HCT116 (cell line): ENCODE measurements at regions not wholly inside any gene's neighbourhood (a gene's known extent, or its start where the extent isn't known, plus 50 kb on each side); places are given as distances from the start of the nearest gene placed in this dataset.

ENCODE experiments used
- EGR1 ChIP-seq: IDR thresholded peaks from 2 replicates; pipeline ENCODE4 v1.6.1; 2012; ENCODE audit warnings: low read depth
- EZH2 ChIP-seq: fragments of 200-600 bp; sonication (generic); IDR thresholded peaks from 2 replicates; pipeline ENCODE4 v1.6.1; 2017; ENCODE audit warnings: antibody characterized with exemption, mixed run types
- EZH2phosphoT487 ChIP-seq: fragments of 200-600 bp; IDR thresholded peaks from 2 replicates; pipeline ENCODE4 v1.6.1; 2018; ENCODE audit warnings: antibody characterized with exemption, borderline replicate concordance
- FOSL1 ChIP-seq: IDR thresholded peaks from 2 replicates; pipeline ENCODE4 v1.6.1; 2012; ENCODE audit warnings: low read depth
- JUND ChIP-seq: IDR thresholded peaks from 2 replicates; pipeline ENCODE4 v1.6.1; 2012
- POLR2A ChIP-seq: IDR thresholded peaks from 2 replicates; pipeline ENCODE4 v1.7.0; 2011; ENCODE audit warnings: borderline replicate concordance; ENCODE audit not compliant: insufficient read depth, insufficient read length; ENCODE audit errors: extremely low read depth
- TCF7L2 ChIP-seq: IDR thresholded peaks from 2 replicates; pipeline ENCODE4 v1.7.0; 2011; ENCODE audit warnings: borderline replicate concordance, inconsistent platforms; ENCODE audit not compliant: insufficient read depth, insufficient read length; ENCODE audit errors: extremely low read depth
- TF ChIP-seq, protein P1 (sequence below): IDR thresholded peaks from 2 replicates; pipeline ENCODE4 v1.6.1; 2012; ENCODE audit warnings: low read depth
- TF ChIP-seq, protein P2 (sequence below), 3 experiments: fragments of 200-600 bp in 1 of 3; sonication (generic) in 1 of 3; IDR thresholded peaks in 2 of 3; conservative IDR thresholded peaks in 1 of 3; 2 replicates each; pipeline ENCODE4 v1.5.1; 2012 to 2017; ENCODE audit warnings: low read depth in 2 of 3, low read length in 2 of 3, antibody characterized with exemption in 1 of 3, borderline replicate concordance in 1 of 3, control low read depth in 1 of 3, mild to moderate bottlenecking in 1 of 3, mixed read lengths in 1 of 3, mixed run types in 1 of 3, moderate library complexity in 1 of 3; ENCODE audit not compliant: insufficient read depth in 1 of 3
- TF ChIP-seq, protein P3 (sequence below): IDR thresholded peaks from 2 replicates; pipeline ENCODE4 v1.6.1; 2011; ENCODE audit warnings: mild to moderate bottlenecking, low read length, moderate library complexity; ENCODE audit not compliant: insufficient replicate concordance; ENCODE audit errors: extremely low read depth
- TF ChIP-seq, protein P4 (sequence below): IDR thresholded peaks from 2 replicates; pipeline ENCODE4 v1.6.1; 2012

DNA sequence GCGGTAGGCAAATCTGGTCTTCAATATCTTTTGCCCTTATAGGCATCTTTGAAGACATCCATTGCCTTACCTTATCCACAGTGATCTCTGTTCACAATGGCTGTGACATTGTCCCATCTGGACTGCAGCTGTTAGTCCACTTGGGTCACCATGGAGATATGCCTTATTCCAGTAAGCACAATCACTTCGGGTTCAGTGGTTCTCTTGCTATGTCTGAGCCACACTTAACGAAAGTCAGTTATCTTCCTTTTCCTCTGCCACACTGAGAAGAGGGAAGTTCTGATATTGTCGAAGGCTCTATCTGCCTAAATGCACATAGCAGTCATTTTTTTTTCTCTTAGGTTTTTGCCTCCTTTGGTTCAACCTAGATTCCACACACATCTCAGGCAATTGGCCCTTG is 119.0 kb upstream of the SATB1 start:
- no peak for TF ChIP-seq EGR1
- no peak for TF ChIP-seq EZH2
- TF ChIP-seq, protein P1, sequence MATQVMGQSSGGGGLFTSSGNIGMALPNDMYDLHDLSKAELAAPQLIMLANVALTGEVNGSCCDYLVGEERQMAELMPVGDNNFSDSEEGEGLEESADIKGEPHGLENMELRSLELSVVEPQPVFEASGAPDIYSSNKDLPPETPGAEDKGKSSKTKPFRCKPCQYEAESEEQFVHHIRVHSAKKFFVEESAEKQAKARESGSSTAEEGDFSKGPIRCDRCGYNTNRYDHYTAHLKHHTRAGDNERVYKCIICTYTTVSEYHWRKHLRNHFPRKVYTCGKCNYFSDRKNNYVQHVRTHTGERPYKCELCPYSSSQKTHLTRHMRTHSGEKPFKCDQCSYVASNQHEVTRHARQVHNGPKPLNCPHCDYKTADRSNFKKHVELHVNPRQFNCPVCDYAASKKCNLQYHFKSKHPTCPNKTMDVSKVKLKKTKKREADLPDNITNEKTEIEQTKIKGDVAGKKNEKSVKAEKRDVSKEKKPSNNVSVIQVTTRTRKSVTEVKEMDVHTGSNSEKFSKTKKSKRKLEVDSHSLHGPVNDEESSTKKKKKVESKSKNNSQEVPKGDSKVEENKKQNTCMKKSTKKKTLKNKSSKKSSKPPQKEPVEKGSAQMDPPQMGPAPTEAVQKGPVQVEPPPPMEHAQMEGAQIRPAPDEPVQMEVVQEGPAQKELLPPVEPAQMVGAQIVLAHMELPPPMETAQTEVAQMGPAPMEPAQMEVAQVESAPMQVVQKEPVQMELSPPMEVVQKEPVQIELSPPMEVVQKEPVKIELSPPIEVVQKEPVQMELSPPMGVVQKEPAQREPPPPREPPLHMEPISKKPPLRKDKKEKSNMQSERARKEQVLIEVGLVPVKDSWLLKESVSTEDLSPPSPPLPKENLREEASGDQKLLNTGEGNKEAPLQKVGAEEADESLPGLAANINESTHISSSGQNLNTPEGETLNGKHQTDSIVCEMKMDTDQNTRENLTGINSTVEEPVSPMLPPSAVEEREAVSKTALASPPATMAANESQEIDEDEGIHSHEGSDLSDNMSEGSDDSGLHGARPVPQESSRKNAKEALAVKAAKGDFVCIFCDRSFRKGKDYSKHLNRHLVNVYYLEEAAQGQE: no peak
- no peak for TF ChIP-seq EZH2phosphoT487
- no peak for TF ChIP-seq TCF7L2
- TF ChIP-seq, protein P2, sequence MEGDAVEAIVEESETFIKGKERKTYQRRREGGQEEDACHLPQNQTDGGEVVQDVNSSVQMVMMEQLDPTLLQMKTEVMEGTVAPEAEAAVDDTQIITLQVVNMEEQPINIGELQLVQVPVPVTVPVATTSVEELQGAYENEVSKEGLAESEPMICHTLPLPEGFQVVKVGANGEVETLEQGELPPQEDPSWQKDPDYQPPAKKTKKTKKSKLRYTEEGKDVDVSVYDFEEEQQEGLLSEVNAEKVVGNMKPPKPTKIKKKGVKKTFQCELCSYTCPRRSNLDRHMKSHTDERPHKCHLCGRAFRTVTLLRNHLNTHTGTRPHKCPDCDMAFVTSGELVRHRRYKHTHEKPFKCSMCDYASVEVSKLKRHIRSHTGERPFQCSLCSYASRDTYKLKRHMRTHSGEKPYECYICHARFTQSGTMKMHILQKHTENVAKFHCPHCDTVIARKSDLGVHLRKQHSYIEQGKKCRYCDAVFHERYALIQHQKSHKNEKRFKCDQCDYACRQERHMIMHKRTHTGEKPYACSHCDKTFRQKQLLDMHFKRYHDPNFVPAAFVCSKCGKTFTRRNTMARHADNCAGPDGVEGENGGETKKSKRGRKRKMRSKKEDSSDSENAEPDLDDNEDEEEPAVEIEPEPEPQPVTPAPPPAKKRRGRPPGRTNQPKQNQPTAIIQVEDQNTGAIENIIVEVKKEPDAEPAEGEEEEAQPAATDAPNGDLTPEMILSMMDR (IDR thresholded peaks at IDR 0.05 in 2 of 3, conservative IDR thresholded peaks at IDR 0.05 in 1 of 3; ENCODE audit: borderline replicate concordance in 1 of 3, insufficient read depth in 1 of 3, low read depth in 2 of 3, low read length in 2 of 3): no peak
- TF ChIP-seq FOSL1: no peak
- TF ChIP-seq, protein P3, sequence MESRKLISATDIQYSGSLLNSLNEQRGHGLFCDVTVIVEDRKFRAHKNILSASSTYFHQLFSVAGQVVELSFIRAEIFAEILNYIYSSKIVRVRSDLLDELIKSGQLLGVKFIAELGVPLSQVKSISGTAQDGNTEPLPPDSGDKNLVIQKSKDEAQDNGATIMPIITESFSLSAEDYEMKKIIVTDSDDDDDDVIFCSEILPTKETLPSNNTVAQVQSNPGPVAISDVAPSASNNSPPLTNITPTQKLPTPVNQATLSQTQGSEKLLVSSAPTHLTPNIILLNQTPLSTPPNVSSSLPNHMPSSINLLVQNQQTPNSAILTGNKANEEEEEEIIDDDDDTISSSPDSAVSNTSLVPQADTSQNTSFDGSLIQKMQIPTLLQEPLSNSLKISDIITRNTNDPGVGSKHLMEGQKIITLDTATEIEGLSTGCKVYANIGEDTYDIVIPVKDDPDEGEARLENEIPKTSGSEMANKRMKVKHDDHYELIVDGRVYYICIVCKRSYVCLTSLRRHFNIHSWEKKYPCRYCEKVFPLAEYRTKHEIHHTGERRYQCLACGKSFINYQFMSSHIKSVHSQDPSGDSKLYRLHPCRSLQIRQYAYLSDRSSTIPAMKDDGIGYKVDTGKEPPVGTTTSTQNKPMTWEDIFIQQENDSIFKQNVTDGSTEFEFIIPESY: no peak
- no peak for TF ChIP-seq POLR2A
- TF ChIP-seq, protein P4, sequence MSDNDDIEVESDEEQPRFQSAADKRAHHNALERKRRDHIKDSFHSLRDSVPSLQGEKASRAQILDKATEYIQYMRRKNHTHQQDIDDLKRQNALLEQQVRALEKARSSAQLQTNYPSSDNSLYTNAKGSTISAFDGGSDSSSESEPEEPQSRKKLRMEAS: no peak
- TF ChIP-seq JUND: no peak
